Keratinocyte (primary cell): ENCODE measurements at regions not wholly inside any gene's neighbourhood (a gene's known extent, or its start where the extent isn't known, plus 50 kb on each side); places are given as distances from the start of the nearest gene placed in this dataset.

Experiments
- DNase-seq: peaks from one replicate; pipeline ENCODE4 v3.0.0-alpha.2; 2011; ENCODE audit warnings: low read depth, missing footprints, low spot score
- FAIRE-seq: peaks from 2 replicates; lab custom pipeline; 2011; peaks lifted over from hg19 to GRCh38; lab: Jason Lieb, UNC
- H2AFZ ChIP-seq: 2 replicates; pipeline ENCODE4 v1.6.0; 2012; ENCODE audit warnings: low read length, control low read depth, inconsistent platforms; ENCODE audit not compliant: control insufficient read depth
- H3K27ac ChIP-seq: 2 replicates; pipeline ENCODE4 v1.5.1; 2011; ENCODE audit warnings: low read length; ENCODE audit not compliant: control insufficient read depth, insufficient read depth
- H3K27me3 ChIP-seq: 3 replicates; pipeline ENCODE4 v1.6.0; 2011; ENCODE audit warnings: low read length; ENCODE audit not compliant: control insufficient read depth, insufficient read depth; ENCODE audit errors: extremely low read depth
- H3K36me3 ChIP-seq, 2 experiments: 2 replicates in 1 of 2; 3 replicates in 1 of 2; pipeline ENCODE4 v1.5.1; 2011; ENCODE audit warnings: low read length in 2 of 2, mild to moderate bottlenecking in 1 of 2; ENCODE audit not compliant: control insufficient read depth in 2 of 2, insufficient read depth in 2 of 2; ENCODE audit errors: extremely low read depth in 1 of 2
- H3K4me1 ChIP-seq: 3 replicates; pipeline ENCODE4 v1.5.1; 2011; ENCODE audit warnings: low read length; ENCODE audit not compliant: control insufficient read depth, insufficient read depth; ENCODE audit errors: extremely low read depth
- H3K4me2 ChIP-seq: 3 replicates; pipeline ENCODE4 v1.6.0; 2011; ENCODE audit warnings: low read depth, low read length; ENCODE audit not compliant: control insufficient read depth, insufficient read depth; ENCODE audit errors: extremely low read depth
- H3K4me3 ChIP-seq, 3 experiments: fragments of 200-600 bp in 1 of 3; sonication (generic) in 1 of 3; 2 replicates in 2 of 3; 3 replicates in 1 of 3; pipeline ENCODE4 v1.5.1; 2011 to 2016; ENCODE audit warnings: low read length in 3 of 3, mild to moderate bottlenecking in 3 of 3, control low read depth in 2 of 3, inconsistent platforms in 1 of 3, low read depth in 1 of 3, mixed read lengths in 1 of 3, mixed run types in 1 of 3, moderate library complexity in 1 of 3; ENCODE audit not compliant: control insufficient read depth in 2 of 3, insufficient read depth in 2 of 3; ENCODE audit errors: extremely low read depth in 1 of 3
- H3K79me2 ChIP-seq: 2 replicates; pipeline ENCODE4 v1.6.0; 2012; ENCODE audit warnings: low read length; ENCODE audit not compliant: control insufficient read depth, insufficient read depth
- H3K9ac ChIP-seq: 3 replicates; pipeline ENCODE4 v1.6.0; 2011; ENCODE audit warnings: low read length; ENCODE audit not compliant: control insufficient read depth, insufficient read depth; ENCODE audit errors: extremely low read depth
- H3K9me1 ChIP-seq: 3 replicates; pipeline ENCODE4 v1.6.0; 2011; ENCODE audit warnings: low read length; ENCODE audit not compliant: control insufficient read depth, insufficient read depth; ENCODE audit errors: extremely low read depth
- H3K9me3 ChIP-seq: 2 replicates; pipeline ENCODE4 v1.5.1; 2012; ENCODE audit warnings: low read depth, low read length; ENCODE audit not compliant: control insufficient read depth
- H4K20me1 ChIP-seq: 3 replicates; pipeline ENCODE4 v1.6.0; 2011; ENCODE audit warnings: low read length; ENCODE audit not compliant: control insufficient read depth, insufficient read depth; ENCODE audit errors: extremely low read depth
- CTCF ChIP-seq, 3 experiments: IDR thresholded peaks in 1 of 3; conservative IDR thresholded peaks in 1 of 3; optimal IDR thresholded peaks in 1 of 3; 2 replicates in 2 of 3; 3 replicates in 1 of 3; pipeline versions ENCODE3 to v1.5.1; 2011; ENCODE audit warnings: low read length in 3 of 3, mild to moderate bottlenecking in 3 of 3, moderate library complexity in 2 of 3, control low read depth in 1 of 3, inconsistent platforms in 1 of 3; ENCODE audit not compliant: insufficient read depth in 2 of 3; ENCODE audit errors: extremely low read depth in 1 of 3
- EZH2 ChIP-seq: IDR thresholded peaks from one replicate; pipeline ENCODE4 v1.6.1; 2012; ENCODE audit warnings: inconsistent platforms, mild to moderate bottlenecking, low read length, moderate library complexity
- dilution Hi-C: fragments of 300-500 bp; cut with MboI; formaldehyde crosslinking; loops from one replicate; pipeline ENCODE4 v1.7.0; 2020; ENCODE audit warnings: low sequenced_read_pairs; ENCODE audit not compliant: extremely low pct_ligation_motif_present

GRCh38 chr11:116180806-116181600 is 591.8 kb downstream of the BUD13 start:
- Histone ChIP-seq H4K20me1 (no peaks in the 10 kb centered on the region), H3K27me3 (no peaks in the 10 kb centered on the region), H3K9ac (no peak overlapping the region), H3K9me1 (no peaks in the 10 kb centered on the region), H3K36me3 (no peaks in the 10 kb centered on the region), H3K4me1 (no peaks in the 10 kb centered on the region), H3K4me3 (no peak overlapping the region), H2AFZ (no peak overlapping the region), H3K4me2 (no peak overlapping the region), H3K27ac (no peak overlapping the region), H3K9me3 (no peaks in the 10 kb centered on the region), H3K79me2 (no peaks in the 10 kb centered on the region)
- TF ChIP-seq EZH2 (no peak), CTCF (optimal IDR thresholded peaks at IDR 0.05 in 1 of 3, IDR thresholded peaks at IDR 0.05 in 1 of 3, conservative IDR thresholded peaks at IDR 0.05 in 1 of 3; ENCODE audit: extremely low read depth in 1 of 3, insufficient read depth in 2 of 3, low read length in 3 of 3) (no peak)
- dilution Hi-C loops, result no loop called here
- DNase-seq (no peak), FAIRE-seq (no peak)

GRCh38 chr11:116179401-116179800 is 593.4 kb downstream of the BUD13 start:
- Histone ChIP-seq H3K9me1 (no peaks in the 10 kb centered on the region), H3K27ac (no peak overlapping the region), H3K4me2 (no peak overlapping the region), H3K79me2 (no peaks in the 10 kb centered on the region), H3K4me1 (no peaks in the 10 kb centered on the region), H3K9ac (no peak overlapping the region), H3K27me3 (no peaks in the 10 kb centered on the region), H2AFZ (no peak overlapping the region), H4K20me1 (no peaks in the 10 kb centered on the region), H3K9me3 (no peaks in the 10 kb centered on the region), H3K36me3 (no peaks in the 10 kb centered on the region), H3K4me3 (no peak overlapping the region)
- dilution Hi-C loops, result no loop called here
- no peak for FAIRE-seq
- no peak for TF ChIP-seq CTCF (optimal IDR thresholded peaks at IDR 0.05 in 1 of 3, IDR thresholded peaks at IDR 0.05 in 1 of 3, conservative IDR thresholded peaks at IDR 0.05 in 1 of 3; ENCODE audit: extremely low read depth in 1 of 3, insufficient read depth in 2 of 3, low read length in 3 of 3)
- TF ChIP-seq EZH2, result no peak
- no peak for DNase-seq
